ENCODE measurements at regions not wholly inside any gene's neighbourhood (a gene's known extent, or its start where the extent isn't known, plus 50 kb on each side); places are given as distances from the start of the nearest gene placed in this dataset.
"Not testable (repeated sequence)": the region's sequence is repeated elsewhere in the genome, so short reads cannot be mapped to it uniquely, and the experiment has no call there.

- H3K36me3 ChIP-seq (ENCODE audit: control insufficient read depth in 2 of 2, insufficient read depth in 2 of 2, low read length in 2 of 2): no peaks in the 10 kb centered on the region
- no peak overlapping the region for H3K4me3 ChIP-seq (ENCODE audit: low read length in 2 of 2)
- no peak overlapping the region for H3K27ac ChIP-seq (ENCODE audit: low read length)
- H3K27me3 ChIP-seq (ENCODE audit: control insufficient read depth in 1 of 2, insufficient read depth in 2 of 2, low read length in 2 of 2): no peaks in the 10 kb centered on the region
- H3K9me3 ChIP-seq (ENCODE audit: control insufficient read depth in 2 of 2, low read length in 2 of 2): no peaks in the 10 kb centered on the region
- no peak overlapping the region for H3K9ac ChIP-seq (ENCODE audit: low read length in 2 of 2)
- no peaks in the 10 kb centered on the region for H3K4me1 ChIP-seq (ENCODE audit: control insufficient read depth, insufficient read depth, low read length)
These were observed 113.2 kb upstream of the MYO3A start for GRCh38 chr10:25820874-25821273.

GRCh38 chr10:25824050-25824449 is 110.0 kb upstream of the MYO3A start:
- Histone ChIP-seq H3K27me3 (ENCODE audit: control insufficient read depth in 1 of 2, insufficient read depth in 2 of 2, low read length in 2 of 2) (no peaks in the 10 kb centered on the region), H3K4me1 (ENCODE audit: control insufficient read depth, insufficient read depth, low read length) (no peaks in the 10 kb centered on the region), H3K4me3 (ENCODE audit: low read length in 2 of 2) (no peak overlapping the region), H3K9ac (ENCODE audit: low read length in 2 of 2) (no peak overlapping the region), H3K36me3 (ENCODE audit: control insufficient read depth in 2 of 2, insufficient read depth in 2 of 2, low read length in 2 of 2) (no peaks in the 10 kb centered on the region), H3K27ac (ENCODE audit: low read length) (no peak overlapping the region), H3K9me3 (ENCODE audit: control insufficient read depth in 2 of 2, low read length in 2 of 2) (no peaks in the 10 kb centered on the region)

- H3K4me3 ChIP-seq (ENCODE audit: low read length in 2 of 2): no peak overlapping the region
- H3K27ac ChIP-seq (ENCODE audit: low read length): no peak overlapping the region
- H3K36me3 ChIP-seq (ENCODE audit: control insufficient read depth in 2 of 2, insufficient read depth in 2 of 2, low read length in 2 of 2): no peaks in the 10 kb centered on the region
- no peaks in the 10 kb centered on the region for H3K27me3 ChIP-seq (ENCODE audit: control insufficient read depth in 1 of 2, insufficient read depth in 2 of 2, low read length in 2 of 2)
- no peaks in the 10 kb centered on the region for H3K4me1 ChIP-seq (ENCODE audit: control insufficient read depth, insufficient read depth, low read length)
- H3K9me3 ChIP-seq (ENCODE audit: control insufficient read depth in 2 of 2, low read length in 2 of 2): no peaks in the 10 kb centered on the region
- no peak overlapping the region for H3K9ac ChIP-seq (ENCODE audit: low read length in 2 of 2)
These were observed 105.6 kb upstream of the MYO3A start for GRCh38 chr10:25828475-25828874.

- Histone ChIP-seq H3K27ac (ENCODE audit: low read length) (no peak overlapping the region), H3K9me3 (ENCODE audit: control insufficient read depth in 2 of 2, low read length in 2 of 2) (no peaks in the 10 kb centered on the region)
These were observed 102.9 kb upstream of the MYO3A start for GRCh38 chr10:25831080-25831479.

GRCh38 chr10:25839683-25840082 is 94.3 kb upstream of the MYO3A start:
- no peak overlapping the region for H3K27ac ChIP-seq (ENCODE audit: low read length)
- H3K27me3 ChIP-seq (ENCODE audit: control insufficient read depth in 1 of 2, insufficient read depth in 2 of 2, low read length in 2 of 2): no peaks in the 10 kb centered on the region
- H3K4me1 ChIP-seq (ENCODE audit: control insufficient read depth, insufficient read depth, low read length): no peaks in the 10 kb centered on the region
- H3K36me3 ChIP-seq (ENCODE audit: control insufficient read depth in 2 of 2, insufficient read depth in 2 of 2, low read length in 2 of 2): no peaks in the 10 kb centered on the region
- H3K9ac ChIP-seq (ENCODE audit: low read length in 2 of 2): no peak overlapping the region
- no peaks in the 10 kb centered on the region for H3K9me3 ChIP-seq (ENCODE audit: control insufficient read depth in 2 of 2, low read length in 2 of 2)
- no peak overlapping the region for H3K4me3 ChIP-seq (ENCODE audit: low read length in 2 of 2)

More at GRCh38 chr10:25831080-25831479, 102.9 kb upstream of the MYO3A start:
- no peaks in the 10 kb centered on the region for H3K4me1 ChIP-seq (ENCODE audit: control insufficient read depth, insufficient read depth, low read length)
- no peaks in the 10 kb centered on the region for H3K27me3 ChIP-seq (ENCODE audit: control insufficient read depth in 1 of 2, insufficient read depth in 2 of 2, low read length in 2 of 2)
- H3K9ac ChIP-seq (ENCODE audit: low read length in 2 of 2): no peak overlapping the region
- no peaks in the 10 kb centered on the region for H3K36me3 ChIP-seq (ENCODE audit: control insufficient read depth in 2 of 2, insufficient read depth in 2 of 2, low read length in 2 of 2)
- no peak overlapping the region for H3K4me3 ChIP-seq (ENCODE audit: low read length in 2 of 2)

- H3K9ac ChIP-seq (ENCODE audit: low read length in 2 of 2); H3K9me3 ChIP-seq (ENCODE audit: control insufficient read depth in 2 of 2, low read length in 2 of 2); H3K4me1 ChIP-seq (ENCODE audit: control insufficient read depth, insufficient read depth, low read length); H3K4me3 ChIP-seq (ENCODE audit: low read length in 2 of 2); H3K27ac ChIP-seq (ENCODE audit: low read length); H3K27me3 ChIP-seq (ENCODE audit: control insufficient read depth in 1 of 2, insufficient read depth in 2 of 2, low read length in 2 of 2); H3K36me3 ChIP-seq (ENCODE audit: control insufficient read depth in 2 of 2, insufficient read depth in 2 of 2, low read length in 2 of 2): not testable (repeated sequence)
These were observed 93.2 kb upstream of the MYO3A start for GRCh38 chr10:25840875-25841274.

- H3K4me1 ChIP-seq (ENCODE audit: control insufficient read depth, insufficient read depth, low read length): no peaks in the 10 kb centered on the region
- no peak overlapping the region for H3K4me3 ChIP-seq (ENCODE audit: low read length in 2 of 2)
- no peaks in the 10 kb centered on the region for H3K36me3 ChIP-seq (ENCODE audit: control insufficient read depth in 2 of 2, insufficient read depth in 2 of 2, low read length in 2 of 2)
- no peak overlapping the region for H3K9ac ChIP-seq (ENCODE audit: low read length in 2 of 2)
- H3K27me3 ChIP-seq (ENCODE audit: control insufficient read depth in 1 of 2, insufficient read depth in 2 of 2, low read length in 2 of 2): no peaks in the 10 kb centered on the region
- no peak overlapping the region for H3K27ac ChIP-seq (ENCODE audit: low read length)
- H3K9me3 ChIP-seq (ENCODE audit: control insufficient read depth in 2 of 2, low read length in 2 of 2): no peaks in the 10 kb centered on the region
These were observed 91.9 kb upstream of the MYO3A start for GRCh38 chr10:25842146-25842545.

GRCh38 chr10:25843551-25844170 is 90.4 kb upstream of the MYO3A start:
- no peaks in the 10 kb centered on the region for H3K4me1 ChIP-seq (ENCODE audit: control insufficient read depth, insufficient read depth, low read length)
- no peaks in the 10 kb centered on the region for H3K36me3 ChIP-seq (ENCODE audit: control insufficient read depth in 2 of 2, insufficient read depth in 2 of 2, low read length in 2 of 2)
- H3K9me3 ChIP-seq (ENCODE audit: control insufficient read depth in 2 of 2, low read length in 2 of 2): no peaks in the 10 kb centered on the region
- no peaks in the 10 kb centered on the region for H3K27me3 ChIP-seq (ENCODE audit: control insufficient read depth in 1 of 2, insufficient read depth in 2 of 2, low read length in 2 of 2)
- H3K4me3 ChIP-seq (ENCODE audit: low read length in 2 of 2): no peak overlapping the region
- no peak overlapping the region for H3K27ac ChIP-seq (ENCODE audit: low read length)
- no peak overlapping the region for H3K9ac ChIP-seq (ENCODE audit: low read length in 2 of 2)

GRCh38 chr10:25844716-25845115 is 89.3 kb upstream of the MYO3A start:
- H3K9me3 ChIP-seq (ENCODE audit: control insufficient read depth in 2 of 2, low read length in 2 of 2); H3K36me3 ChIP-seq (ENCODE audit: control insufficient read depth in 2 of 2, insufficient read depth in 2 of 2, low read length in 2 of 2); H3K27me3 ChIP-seq (ENCODE audit: control insufficient read depth in 1 of 2, insufficient read depth in 2 of 2, low read length in 2 of 2); H3K4me3 ChIP-seq (ENCODE audit: low read length in 2 of 2); H3K27ac ChIP-seq (ENCODE audit: low read length); H3K9ac ChIP-seq (ENCODE audit: low read length in 2 of 2); H3K4me1 ChIP-seq (ENCODE audit: control insufficient read depth, insufficient read depth, low read length): not testable (repeated sequence)

- H3K9ac ChIP-seq (ENCODE audit: low read length in 2 of 2): no peak overlapping the region
- H3K9me3 ChIP-seq (ENCODE audit: control insufficient read depth in 2 of 2, low read length in 2 of 2): no peaks in the 10 kb centered on the region
- H3K27ac ChIP-seq (ENCODE audit: low read length): no peak overlapping the region
- H3K36me3 ChIP-seq (ENCODE audit: control insufficient read depth in 2 of 2, insufficient read depth in 2 of 2, low read length in 2 of 2): no peaks in the 10 kb centered on the region
- no peaks in the 10 kb centered on the region for H3K4me1 ChIP-seq (ENCODE audit: control insufficient read depth, insufficient read depth, low read length)
- H3K4me3 ChIP-seq (ENCODE audit: low read length in 2 of 2): no peak overlapping the region
- no peaks in the 10 kb centered on the region for H3K27me3 ChIP-seq (ENCODE audit: control insufficient read depth in 1 of 2, insufficient read depth in 2 of 2, low read length in 2 of 2)
These were observed 84.8 kb upstream of the MYO3A start for GRCh38 chr10:25849268-25849667.

- no peak overlapping the region for H3K9ac ChIP-seq (ENCODE audit: low read length in 2 of 2)
- H3K27me3 ChIP-seq (ENCODE audit: control insufficient read depth in 1 of 2, insufficient read depth in 2 of 2, low read length in 2 of 2): no peaks in the 10 kb centered on the region
- H3K9me3 ChIP-seq (ENCODE audit: control insufficient read depth in 2 of 2, low read length in 2 of 2): no peaks in the 10 kb centered on the region
- H3K4me1 ChIP-seq (ENCODE audit: control insufficient read depth, insufficient read depth, low read length): no peaks in the 10 kb centered on the region
- H3K27ac ChIP-seq (ENCODE audit: low read length): no peak overlapping the region
- H3K36me3 ChIP-seq (ENCODE audit: control insufficient read depth in 2 of 2, insufficient read depth in 2 of 2, low read length in 2 of 2): no peaks in the 10 kb centered on the region
- no peak overlapping the region for H3K4me3 ChIP-seq (ENCODE audit: low read length in 2 of 2)
These were observed 84.0 kb upstream of the MYO3A start for GRCh38 chr10:25849988-25850387.

Data from stomach smooth muscle (tissue), 2 donors.